PFSK-1 (cell line): ENCODE measurements at regions not wholly inside any gene's neighbourhood (a gene's known extent, or its start where the extent isn't known, plus 50 kb on each side); places are given as distances from the start of the nearest gene placed in this dataset.

Source experiments
- FOXP2 ChIP-seq: optimal IDR thresholded peaks from 2 replicates; pipeline ENCODE3; 2011; ENCODE audit warnings: borderline replicate concordance, control low read depth, inconsistent platforms; ENCODE audit not compliant: insufficient read depth; ENCODE audit errors: extremely low read length, extremely low read depth
- POLR2AphosphoS5 ChIP-seq: IDR thresholded peaks from 2 replicates; pipeline ENCODE4 v1.6.1; 2012; ENCODE audit warnings: low read depth, mild to moderate bottlenecking, control low read depth, low read length, moderate library complexity
- REST ChIP-seq, 2 experiments: IDR thresholded peaks; 2 replicates each; pipeline versions ENCODE4 v1.6.1 to v1.8.0; 2011 to 2012; ENCODE audit warnings: low read depth in 2 of 2, low read length in 2 of 2, control low read depth in 1 of 2, inconsistent platforms in 1 of 2, mild to moderate bottlenecking in 1 of 2, moderate library complexity in 1 of 2; ENCODE audit not compliant: insufficient read depth in 1 of 2
- SIN3A ChIP-seq: IDR thresholded peaks from 2 replicates; pipeline ENCODE4 v1.6.1; 2012; ENCODE audit warnings: mild to moderate bottlenecking, low read length, moderate library complexity, borderline replicate concordance; ENCODE audit not compliant: insufficient read depth
- TAF1 ChIP-seq: IDR thresholded peaks from 2 replicates; pipeline ENCODE4 v1.6.1; 2012; ENCODE audit warnings: low read length, control low read depth, borderline replicate concordance; ENCODE audit not compliant: insufficient read depth

- no peak for TF ChIP-seq SIN3A
- TF ChIP-seq TAF1 = no peak
- no peak for TF ChIP-seq REST (IDR thresholded peaks at IDR 0.05; ENCODE audit: insufficient read depth in 1 of 2, low read depth in 2 of 2, low read length in 2 of 2)
- TF ChIP-seq POLR2AphosphoS5 = no peak
- no peak for TF ChIP-seq FOXP2
Measured at GRCh38 chr7:156152390-156152789, 340.1 kb upstream of the SHH start.

- TF ChIP-seq SIN3A = no peak
Measured at GRCh38 chr7:156151658-156152057, 339.4 kb upstream of the SHH start.

- TF ChIP-seq POLR2AphosphoS5 = no peak
- no peak for TF ChIP-seq TAF1
- TF ChIP-seq FOXP2 = no peak
- no peak for TF ChIP-seq SIN3A
- no peak for TF ChIP-seq REST (IDR thresholded peaks at IDR 0.05; ENCODE audit: insufficient read depth in 1 of 2, low read depth in 2 of 2, low read length in 2 of 2)
Measured at GRCh38 chr7:156151078-156151477, 338.8 kb upstream of the SHH start.

- TF ChIP-seq SIN3A (no peak), FOXP2 (no peak), POLR2AphosphoS5 (no peak)
Measured at GRCh38 chr7:156148995-156149394, 336.7 kb upstream of the SHH start.

GRCh38 chr7:156148547-156148946 lies 336.3 kb upstream of the SHH start:
- TF ChIP-seq FOXP2 (no peak), TAF1 (no peak), POLR2AphosphoS5 (no peak), REST (IDR thresholded peaks at IDR 0.05; ENCODE audit: insufficient read depth in 1 of 2, low read depth in 2 of 2, low read length in 2 of 2) (no peak), SIN3A (no peak)

GRCh38 chr7:156147756-156148504 lies 335.7 kb upstream of the SHH start:
- TF ChIP-seq FOXP2 (no peak), TAF1 (no peak), POLR2AphosphoS5 (no peak), SIN3A (no peak)

- TF ChIP-seq FOXP2 (no peak), SIN3A (no peak), REST (IDR thresholded peaks at IDR 0.05; ENCODE audit: insufficient read depth in 1 of 2, low read depth in 2 of 2, low read length in 2 of 2) (no peak), POLR2AphosphoS5 (no peak), TAF1 (no peak)
Measured at GRCh38 chr7:156147104-156147503, 334.8 kb upstream of the SHH start.
